H1 (cell line): ENCODE measurements at regions not wholly inside any gene's neighbourhood (a gene's known extent, or its start where the extent isn't known, plus 50 kb on each side); places are given as distances from the start of the nearest gene placed in this dataset.

Experiments used
- CTCF ChIA-PET: fragments of 300-600 bp; sonication (Branson Sonifier 250); formaldehyde crosslinking; loops from one replicate; lab custom pipeline; 2021; ENCODE audit not compliant: partially characterized antibody; lab: Charles Lee
- POLR2A ChIA-PET: fragments of 300-600 bp; sonication (Branson Sonifier 250); formaldehyde crosslinking; loops from one replicate; lab custom pipeline; 2021; ENCODE audit warnings: inconsistent platforms; ENCODE audit not compliant: partially characterized antibody; lab: Charles Lee
- DNase-seq, 2 experiments: peaks; one replicate each; pipeline versions ENCODE4 v3.0.0 to v3.0.0-alpha.2; 2010 to 2022; ENCODE audit warnings: low spot score in 2 of 2, low read depth in 1 of 2, mixed read lengths in 1 of 2
- FAIRE-seq: peaks from 2 replicates; lab custom pipeline; 2011; peaks lifted over from hg19 to GRCh38; lab: Jason Lieb, UNC
- H2AFZ ChIP-seq: 2 replicates; pipeline ENCODE4 v1.8.1; 2012; ENCODE audit warnings: low read length, inconsistent platforms
- H2AK5ac ChIP-seq: 2 replicates; pipeline ENCODE4 v1.6.1; 2013; ENCODE audit warnings: low read depth, low read length
- H2BK120ac ChIP-seq: replicated peaks from 2 replicates; pipeline ENCODE3; 2013; ENCODE audit warnings: low read depth, low read length, inconsistent platforms
- H2BK12ac ChIP-seq: 2 replicates; pipeline ENCODE4 v1.6.1; 2013; ENCODE audit warnings: low read depth, low read length
- H2BK15ac ChIP-seq: 2 replicates; pipeline ENCODE4 v1.6.1; 2013; ENCODE audit warnings: low read length
- H2BK20ac ChIP-seq: 2 replicates; pipeline ENCODE4 v1.6.1; 2013; ENCODE audit warnings: low read length
- H2BK5ac ChIP-seq: 2 replicates; pipeline ENCODE4 v1.6.1; 2013; ENCODE audit warnings: low read depth, low read length
- H3K14ac ChIP-seq: 2 replicates; pipeline ENCODE4 v1.6.1; 2013; ENCODE audit warnings: inconsistent platforms; ENCODE audit not compliant: insufficient read length
- H3K18ac ChIP-seq: 2 replicates; pipeline ENCODE4 v1.6.1; 2013; ENCODE audit warnings: low read length; ENCODE audit errors: extremely low read depth
- H3K23ac ChIP-seq: 2 replicates; pipeline ENCODE4 v1.6.1; 2013; ENCODE audit warnings: inconsistent platforms; ENCODE audit not compliant: insufficient read length
- H3K23me2 ChIP-seq: 2 replicates; pipeline ENCODE4 v1.6.1; 2013; ENCODE audit warnings: low read depth, low read length
- H3K27ac ChIP-seq: 2 replicates; pipeline ENCODE4 v1.6.1; 2011; ENCODE audit warnings: low read depth, low read length, inconsistent platforms
- H3K27me3 ChIP-seq, 4 experiments: replicated peaks in 1 of 4; 1 replicate in 1 of 4; 2 replicates in 3 of 4; pipeline versions ENCODE4 v1.6.1 to v1.8.1; 2011 to 2013; ENCODE audit warnings: low read length in 3 of 4, mild to moderate bottlenecking in 3 of 4, inconsistent platforms in 2 of 4, mixed read lengths in 2 of 4, moderate library complexity in 1 of 4; ENCODE audit not compliant: control insufficient read depth in 3 of 4, insufficient read depth in 3 of 4; ENCODE audit errors: extremely low read depth in 1 of 4
- H3K36me3 ChIP-seq, 4 experiments: 2 replicates each; pipeline versions ENCODE4 v1.6.1 to v1.8.1; 2011 to 2013; ENCODE audit warnings: mild to moderate bottlenecking in 4 of 4, low read length in 3 of 4, moderate library complexity in 2 of 4, control low read depth in 1 of 4, inconsistent platforms in 1 of 4; ENCODE audit not compliant: insufficient read depth in 4 of 4, control insufficient read depth in 2 of 4
- H3K4ac ChIP-seq: replicated peaks from 2 replicates; pipeline ENCODE3; 2013; ENCODE audit warnings: low read length, low read depth, mixed read lengths, inconsistent platforms; ENCODE audit not compliant: insufficient read length
- H3K4me1 ChIP-seq, 4 experiments: replicated peaks in 1 of 4; 1 replicate in 1 of 4; 2 replicates in 3 of 4; pipeline versions ENCODE4 v1.6.1 to v1.8.1; 2011 to 2013; ENCODE audit warnings: low read length in 3 of 4, inconsistent platforms in 2 of 4, mixed read lengths in 1 of 4; ENCODE audit not compliant: insufficient read depth in 4 of 4, control insufficient read depth in 3 of 4
- H3K4me2 ChIP-seq, 2 experiments: 2 replicates each; pipeline versions ENCODE4 v1.6.1 to v1.8.1; 2011 to 2013; ENCODE audit warnings: low read depth in 2 of 2, low read length in 2 of 2, control low read depth in 1 of 2, inconsistent platforms in 1 of 2, mild to moderate bottlenecking in 1 of 2; ENCODE audit not compliant: insufficient read depth in 1 of 2
- H3K4me3 ChIP-seq, 4 experiments: fragments of 200-600, 300-600 bp in 1 of 4; sonication (generic), shearing (Covaris generic), sonication (Bioruptor Twin) in 1 of 4; 2 replicates each; pipeline versions ENCODE4 v1.5.1 to v1.8.1; 2011 to 2016; ENCODE audit warnings: low read length in 4 of 4, low read depth in 3 of 4, control low read depth in 2 of 4, inconsistent platforms in 2 of 4, mild to moderate bottlenecking in 2 of 4, mixed read lengths in 1 of 4, moderate library complexity in 1 of 4; ENCODE audit not compliant: insufficient read depth in 2 of 4; ENCODE audit errors: extremely low read depth in 1 of 4
- H3K56ac ChIP-seq: replicated peaks from 2 replicates; pipeline ENCODE3; 2013; ENCODE audit warnings: low read depth, mild to moderate bottlenecking, mixed read lengths, low read length, inconsistent platforms; ENCODE audit not compliant: insufficient read length
- H3K79me1 ChIP-seq: 2 replicates; pipeline ENCODE4 v1.6.1; 2013; ENCODE audit warnings: low read depth, low read length, control low read depth
- H3K79me2 ChIP-seq, 2 experiments: 2 replicates each; pipeline versions ENCODE4 v1.6.1 to v1.8.1; 2012 to 2013; ENCODE audit warnings: low read length in 2 of 2, mild to moderate bottlenecking in 2 of 2, inconsistent platforms in 1 of 2; ENCODE audit not compliant: insufficient read depth in 2 of 2, control insufficient read depth in 1 of 2
- H3K9ac ChIP-seq, 4 experiments: replicated peaks in 1 of 4; 1 replicate in 1 of 4; 2 replicates in 3 of 4; pipeline versions ENCODE4 v1.6.1 to v1.8.1; 2011 to 2013; ENCODE audit warnings: low read depth in 3 of 4, low read length in 3 of 4, control low read depth in 2 of 4, mild to moderate bottlenecking in 2 of 4, moderate library complexity in 2 of 4, inconsistent platforms in 1 of 4; ENCODE audit errors: extremely low read depth in 1 of 4
- H3K9me3 ChIP-seq, 2 experiments: 2 replicates each; pipeline versions ENCODE4 v1.6.1 to v1.8.1; 2012 to 2013; ENCODE audit warnings: mild to moderate bottlenecking in 2 of 2, moderate library complexity in 2 of 2, control low read depth in 1 of 2, inconsistent platforms in 1 of 2, low read depth in 1 of 2, low read length in 1 of 2, mixed read lengths in 1 of 2; ENCODE audit not compliant: insufficient read depth in 2 of 2
- H4K20me1 ChIP-seq, 2 experiments: replicated peaks in 1 of 2; 2 replicates each; pipeline versions ENCODE3 to v1.8.1; 2011 to 2013; ENCODE audit warnings: inconsistent platforms in 2 of 2, low read length in 2 of 2, mild to moderate bottlenecking in 1 of 2; ENCODE audit not compliant: insufficient read depth in 2 of 2, control insufficient read depth in 1 of 2
- H4K5ac ChIP-seq: 2 replicates; pipeline ENCODE4 v1.6.1; 2013; ENCODE audit warnings: low read length, low read depth, mixed read lengths, inconsistent platforms; ENCODE audit not compliant: insufficient read length
- H4K8ac ChIP-seq: 2 replicates; pipeline ENCODE4 v1.8.0; 2013; ENCODE audit warnings: mild to moderate bottlenecking, moderate library complexity, low read length, inconsistent platforms; ENCODE audit not compliant: insufficient read depth; ENCODE audit errors: extremely low read depth
- H4K91ac ChIP-seq: replicated peaks from 2 replicates; pipeline ENCODE3; 2013; ENCODE audit warnings: low read length, mixed read lengths, inconsistent platforms; ENCODE audit not compliant: insufficient read length
- GTF2F1 ChIP-seq: IDR thresholded peaks from 2 replicates; pipeline ENCODE4 v1.6.1; 2012; ENCODE audit warnings: low read depth, low read length, improper control_type of control experiment, borderline replicate concordance
- POLR2AphosphoS5 ChIP-seq: IDR thresholded peaks from 2 replicates; pipeline ENCODE4 v1.6.1; 2011; ENCODE audit warnings: low read depth, low read length
- TBP ChIP-seq: IDR thresholded peaks from 2 replicates; pipeline ENCODE4 v1.6.1; 2011; ENCODE audit warnings: low read depth, low read length, improper control_type of control experiment
- WGBS, 2 experiments: shearing (Covaris generic) in 1 of 2; methylation state at CpG; one replicate each; pipeline versions ENCODE4 v1.1.6 to v1.1.7; 2013 to 2015; ENCODE audit warnings: low lambda C conversion rate in 2 of 2, mixed read lengths in 2 of 2, inconsistent platforms in 1 of 2, low coverage in 1 of 2, missing lambda C conversion rate in 1 of 2; ENCODE audit not compliant: insufficient replicate concordance in 2 of 2, insufficient coverage in 1 of 2, insufficient read length in 1 of 2; ENCODE audit errors: extremely low coverage in 1 of 2, missing lambda C conversion rate in 1 of 2; 5-methylcytosine and 5-hydroxymethylcytosine counted together

GRCh38 chr2:239671471-239671870 is 270.7 kb upstream of the HDAC4 start:
- Histone ChIP-seq H4K91ac (no peak overlapping the region), H3K79me2 (no peaks in the 10 kb centered on the region), H4K5ac (no peak overlapping the region), H3K4ac (no peak overlapping the region), H3K23ac (no peak overlapping the region), H3K4me3 (no peak overlapping the region), H3K9me3 (no peaks in the 10 kb centered on the region), H2BK5ac (no peak overlapping the region), H3K4me1 (no peaks in the 10 kb centered on the region), H2AK5ac (no peak overlapping the region), H3K4me2 (no peak overlapping the region), H3K18ac (no peak overlapping the region), H2BK20ac (no peak overlapping the region), H2AFZ (no peak overlapping the region), H4K20me1 (no peaks in the 10 kb centered on the region), H4K8ac (no peak overlapping the region), H3K27me3 (no peaks in the 10 kb centered on the region), H2BK120ac (no peak overlapping the region), H3K9ac (no peak overlapping the region), H3K14ac (no peak overlapping the region), H3K79me1 (no peaks in the 10 kb centered on the region), H3K27ac (no peak overlapping the region), H3K23me2 (no peaks in the 10 kb centered on the region), H2BK12ac (no peak overlapping the region), H3K36me3 (no peaks in the 10 kb centered on the region), H3K56ac (no peak overlapping the region), H2BK15ac (no peak overlapping the region)
- TF ChIP-seq GTF2F1 (no peak), TBP (no peak), POLR2AphosphoS5 (no peak)
- FAIRE-seq = no peak
- ChIA-PET POLR2A (no interaction called here), CTCF (no interaction called here)
- DNase-seq = no peak
- WGBS, 2 experiments = 94% methylated on average over 7 of the region's 10 CpGs; no CpG with 5 or more reads in 1 of the 2 experiments
